ENCODE measurements at regions not wholly inside any gene's neighbourhood (a gene's known extent, or its start where the extent isn't known, plus 50 kb on each side); places are given as distances from the start of the nearest gene placed in this dataset.

DNA sequence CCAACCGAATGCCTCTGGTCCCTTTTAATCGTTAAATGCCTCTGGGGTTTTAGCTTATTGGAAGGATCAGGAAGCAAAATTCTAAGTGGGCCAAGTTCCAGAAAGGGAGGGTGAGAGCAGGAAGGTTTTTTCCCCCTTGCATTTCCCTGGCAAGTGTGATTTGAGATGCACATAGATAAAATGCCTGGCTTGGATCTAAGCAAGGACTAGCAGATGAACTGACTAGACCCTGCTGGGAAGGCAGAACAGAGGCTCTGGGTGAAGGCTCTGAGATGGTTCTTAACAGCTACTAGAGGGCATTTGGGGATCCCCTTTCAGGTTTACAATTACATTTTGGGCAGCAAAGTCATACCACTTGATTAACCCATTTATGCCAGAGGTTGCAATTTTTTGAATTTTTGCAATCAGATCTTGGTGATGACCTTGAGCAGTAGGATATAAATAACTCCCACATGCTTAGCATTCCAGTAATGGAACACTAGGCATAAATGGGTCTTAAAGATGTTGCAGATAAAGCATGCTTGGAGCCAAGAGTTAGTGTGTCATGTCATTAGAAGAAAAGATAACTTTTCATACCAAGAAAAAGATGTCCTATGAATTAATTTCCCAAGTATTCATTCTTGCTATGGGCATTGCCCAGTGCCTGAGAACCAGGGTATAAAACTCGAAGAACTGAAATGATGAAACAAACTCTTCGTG, 205.9 kb downstream of the SEC23IP start:
- TF ChIP-seq POLR2A (IDR thresholded peaks at IDR 0.05) (no peak), EP300 (IDR thresholded peaks at IDR 0.05) (no peak)
- TF ChIP-seq, protein P1, sequence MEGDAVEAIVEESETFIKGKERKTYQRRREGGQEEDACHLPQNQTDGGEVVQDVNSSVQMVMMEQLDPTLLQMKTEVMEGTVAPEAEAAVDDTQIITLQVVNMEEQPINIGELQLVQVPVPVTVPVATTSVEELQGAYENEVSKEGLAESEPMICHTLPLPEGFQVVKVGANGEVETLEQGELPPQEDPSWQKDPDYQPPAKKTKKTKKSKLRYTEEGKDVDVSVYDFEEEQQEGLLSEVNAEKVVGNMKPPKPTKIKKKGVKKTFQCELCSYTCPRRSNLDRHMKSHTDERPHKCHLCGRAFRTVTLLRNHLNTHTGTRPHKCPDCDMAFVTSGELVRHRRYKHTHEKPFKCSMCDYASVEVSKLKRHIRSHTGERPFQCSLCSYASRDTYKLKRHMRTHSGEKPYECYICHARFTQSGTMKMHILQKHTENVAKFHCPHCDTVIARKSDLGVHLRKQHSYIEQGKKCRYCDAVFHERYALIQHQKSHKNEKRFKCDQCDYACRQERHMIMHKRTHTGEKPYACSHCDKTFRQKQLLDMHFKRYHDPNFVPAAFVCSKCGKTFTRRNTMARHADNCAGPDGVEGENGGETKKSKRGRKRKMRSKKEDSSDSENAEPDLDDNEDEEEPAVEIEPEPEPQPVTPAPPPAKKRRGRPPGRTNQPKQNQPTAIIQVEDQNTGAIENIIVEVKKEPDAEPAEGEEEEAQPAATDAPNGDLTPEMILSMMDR (IDR thresholded peaks at IDR 0.05), result no peak
- no peak overlapping the region for H3K27ac ChIP-seq
- intact Hi-C loops (cut with DNase I), result no loop called here
- H3K4me3 ChIP-seq, result no peak overlapping the region
- no peaks in the 10 kb centered on the region for H3K9me3 ChIP-seq
- no peaks in the 10 kb centered on the region for H3K36me3 ChIP-seq
- H3K4me1 ChIP-seq (ENCODE audit: insufficient read depth), result no peaks in the 10 kb centered on the region
- WGBS, 3 donors, result 57 to 62% (median 60%) methylated on average over 4 of the region's 4 CpGs
- H3K27me3 ChIP-seq, result no peaks in the 10 kb centered on the region
- no peak for DNase-seq

DNA sequence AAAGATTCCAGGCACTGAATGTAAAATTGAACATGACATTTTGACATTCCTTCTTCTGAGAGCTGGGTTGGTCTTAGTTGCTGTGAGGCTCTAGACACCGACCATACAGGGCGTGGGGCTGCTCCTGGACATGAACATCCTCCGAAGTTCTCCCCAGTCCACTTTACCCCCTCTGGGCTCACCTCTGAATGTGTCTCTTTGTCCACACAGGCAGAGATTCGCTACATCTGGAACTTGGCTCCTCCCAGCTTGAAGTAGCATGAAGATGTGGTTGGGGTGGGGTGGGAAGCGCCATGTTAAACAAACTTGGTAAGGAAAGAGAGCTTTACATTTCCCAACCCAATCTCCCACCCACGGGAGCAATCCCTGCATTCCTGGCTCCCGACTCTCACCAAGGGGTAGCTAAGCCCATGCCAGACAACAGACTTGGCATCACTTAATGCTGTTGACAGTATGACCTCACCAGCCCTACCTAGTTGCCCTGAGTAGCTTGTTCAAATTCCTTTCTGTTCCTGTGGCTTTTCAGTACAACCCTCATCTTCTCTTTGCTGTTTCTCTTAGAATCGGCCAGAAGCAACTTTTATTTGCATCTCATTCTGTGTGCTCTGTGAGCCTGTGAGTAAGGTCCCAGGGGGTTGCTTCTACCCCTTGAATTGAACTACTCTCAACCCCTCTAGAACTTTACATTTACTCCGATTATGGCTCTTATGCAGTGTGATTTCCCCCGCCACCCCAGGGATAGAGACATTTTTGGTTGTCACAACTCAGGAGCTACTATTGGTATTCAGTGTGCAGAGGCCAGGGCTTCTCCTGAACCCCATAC, 211.4 kb downstream of the SEC23IP start:
- Histone ChIP-seq H3K36me3 (no peaks in the 10 kb centered on the region), H3K27ac (no peak overlapping the region), H3K4me1 (ENCODE audit: insufficient read depth) (no peaks in the 10 kb centered on the region), H3K4me3 (no peak overlapping the region), H3K27me3 (no peaks in the 10 kb centered on the region), H3K9me3 (no peaks in the 10 kb centered on the region)
- TF ChIP-seq POLR2A (IDR thresholded peaks at IDR 0.05), result no peak
- TF ChIP-seq, protein P1 (IDR thresholded peaks at IDR 0.05), result no peak
- TF ChIP-seq EP300 (IDR thresholded peaks at IDR 0.05), result no peak
- 71 to 81% (median 74%) methylated on average over 10 of the region's 10 CpGs for WGBS, 3 donors
- no peak for DNase-seq
- intact Hi-C loops (cut with DNase I), result no loop called here

DNA sequence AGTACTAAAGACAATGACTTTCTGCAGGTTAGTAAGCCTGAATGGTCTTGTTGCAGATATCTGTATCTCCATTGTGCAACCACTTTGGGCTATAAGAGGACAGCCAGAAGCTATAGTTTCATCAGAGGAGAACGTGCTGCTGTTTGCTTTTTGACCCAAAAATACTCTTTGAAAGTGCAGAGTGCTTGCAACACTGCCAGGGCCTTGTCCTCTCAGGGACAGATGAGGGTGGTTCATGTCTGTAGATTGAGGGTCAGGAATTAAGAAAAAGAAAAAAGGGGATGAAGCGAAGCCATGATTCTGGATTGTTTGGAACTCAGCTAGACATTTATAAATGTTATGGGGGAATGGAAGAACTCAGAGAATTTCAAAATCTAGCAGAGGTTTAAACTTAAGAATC, 212.5 kb downstream of the SEC23IP start:
- Histone ChIP-seq H3K27ac (no peak overlapping the region), H3K4me3 (no peak overlapping the region), H3K27me3 (no peaks in the 10 kb centered on the region), H3K9me3 (no peaks in the 10 kb centered on the region), H3K4me1 (ENCODE audit: insufficient read depth) (no peaks in the 10 kb centered on the region), H3K36me3 (no peaks in the 10 kb centered on the region)
- no peak for DNase-seq
- intact Hi-C loops (cut with DNase I), result no loop called here
- 44 to 59% (median 56%) methylated on average over 2 of the region's 2 CpGs for WGBS, 3 donors
- TF ChIP-seq, protein P1 (IDR thresholded peaks at IDR 0.05), result no peak
- no peak for TF ChIP-seq EP300 (IDR thresholded peaks at IDR 0.05)
- no peak for TF ChIP-seq POLR2A (IDR thresholded peaks at IDR 0.05)

DNA sequence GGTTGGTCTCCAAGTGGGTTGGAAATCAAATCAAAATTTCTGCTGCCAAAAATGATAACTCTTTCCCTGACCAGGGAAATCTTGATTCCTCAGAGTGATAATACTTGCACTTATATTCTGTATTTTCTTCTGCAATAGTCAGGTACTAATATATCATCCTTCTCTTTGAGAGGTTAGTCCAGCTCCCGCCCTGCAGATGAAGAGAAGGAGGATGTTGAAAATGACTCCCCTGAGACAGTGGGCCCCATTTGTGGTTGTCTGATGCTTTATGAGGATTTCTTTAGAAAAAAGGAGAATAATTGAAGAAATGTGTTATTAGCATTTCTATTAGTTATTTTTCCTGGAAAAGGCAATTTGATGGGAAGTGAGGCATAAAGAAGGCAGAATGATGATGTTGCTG, 213.0 kb downstream of the SEC23IP start:
- 34 to 55% (median 48%) methylated on average over 1 of the region's 1 CpG for whole genome bisulfite sequencing, 3 donors
- TF ChIP-seq POLR2A (IDR thresholded peaks at IDR 0.05), result no peak
- no peak for TF ChIP-seq EP300 (IDR thresholded peaks at IDR 0.05)
- TF ChIP-seq, protein P1 (IDR thresholded peaks at IDR 0.05), result no peak
- no peaks in the 10 kb centered on the region for H3K36me3 ChIP-seq
- intact Hi-C loops (cut with DNase I), result no loop called here
- H3K4me1 ChIP-seq (ENCODE audit: insufficient read depth), result no peaks in the 10 kb centered on the region
- no peaks in the 10 kb centered on the region for H3K27me3 ChIP-seq
- no peaks in the 10 kb centered on the region for H3K9me3 ChIP-seq
- no peak overlapping the region for H3K27ac ChIP-seq
- no peak for DNase-seq
- H3K4me3 ChIP-seq, result no peak overlapping the region
